ENCODE measurements at regions not wholly inside any gene's neighbourhood (a gene's known extent, or its start where the extent isn't known, plus 50 kb on each side); places are given as distances from the start of the nearest gene placed in this dataset.

- Histone ChIP-seq H3K36me3 (no peaks in the 10 kb centered on the region), H3K9me3 (no peaks in the 10 kb centered on the region), H3K4me1 (peaks cover 0 to 11% (median 0%) of the 10 kb centered on the region in 12 donors), H3K4me3 (no peak overlapping the region), H3K27ac (no peak overlapping the region), H3K27me3 (no peaks in the 10 kb centered on the region)
- ATAC-seq (no peak), DNase-seq (no peak)
- TF ChIP-seq, protein P1, sequence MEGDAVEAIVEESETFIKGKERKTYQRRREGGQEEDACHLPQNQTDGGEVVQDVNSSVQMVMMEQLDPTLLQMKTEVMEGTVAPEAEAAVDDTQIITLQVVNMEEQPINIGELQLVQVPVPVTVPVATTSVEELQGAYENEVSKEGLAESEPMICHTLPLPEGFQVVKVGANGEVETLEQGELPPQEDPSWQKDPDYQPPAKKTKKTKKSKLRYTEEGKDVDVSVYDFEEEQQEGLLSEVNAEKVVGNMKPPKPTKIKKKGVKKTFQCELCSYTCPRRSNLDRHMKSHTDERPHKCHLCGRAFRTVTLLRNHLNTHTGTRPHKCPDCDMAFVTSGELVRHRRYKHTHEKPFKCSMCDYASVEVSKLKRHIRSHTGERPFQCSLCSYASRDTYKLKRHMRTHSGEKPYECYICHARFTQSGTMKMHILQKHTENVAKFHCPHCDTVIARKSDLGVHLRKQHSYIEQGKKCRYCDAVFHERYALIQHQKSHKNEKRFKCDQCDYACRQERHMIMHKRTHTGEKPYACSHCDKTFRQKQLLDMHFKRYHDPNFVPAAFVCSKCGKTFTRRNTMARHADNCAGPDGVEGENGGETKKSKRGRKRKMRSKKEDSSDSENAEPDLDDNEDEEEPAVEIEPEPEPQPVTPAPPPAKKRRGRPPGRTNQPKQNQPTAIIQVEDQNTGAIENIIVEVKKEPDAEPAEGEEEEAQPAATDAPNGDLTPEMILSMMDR (IDR thresholded peaks at IDR 0.05): no peak
- TF ChIP-seq POLR2A (IDR thresholded peaks at IDR 0.05): no peak
- WGBS, 4 donors: 75 to 84% (median 78%) methylated on average over 2 of the region's 2 CpGs
- intact Hi-C loops (cut with DNase I): loop anchor here in 3 of 10 donors (5.0 to 10.0 kb wide), 3 partner anchors 48 to 145 kb away; no protein-coding TSS in a partner anchor
Observed at GRCh38 chr20:11059659-11060058, 385.9 kb upstream of the JAG1 start.

DNA sequence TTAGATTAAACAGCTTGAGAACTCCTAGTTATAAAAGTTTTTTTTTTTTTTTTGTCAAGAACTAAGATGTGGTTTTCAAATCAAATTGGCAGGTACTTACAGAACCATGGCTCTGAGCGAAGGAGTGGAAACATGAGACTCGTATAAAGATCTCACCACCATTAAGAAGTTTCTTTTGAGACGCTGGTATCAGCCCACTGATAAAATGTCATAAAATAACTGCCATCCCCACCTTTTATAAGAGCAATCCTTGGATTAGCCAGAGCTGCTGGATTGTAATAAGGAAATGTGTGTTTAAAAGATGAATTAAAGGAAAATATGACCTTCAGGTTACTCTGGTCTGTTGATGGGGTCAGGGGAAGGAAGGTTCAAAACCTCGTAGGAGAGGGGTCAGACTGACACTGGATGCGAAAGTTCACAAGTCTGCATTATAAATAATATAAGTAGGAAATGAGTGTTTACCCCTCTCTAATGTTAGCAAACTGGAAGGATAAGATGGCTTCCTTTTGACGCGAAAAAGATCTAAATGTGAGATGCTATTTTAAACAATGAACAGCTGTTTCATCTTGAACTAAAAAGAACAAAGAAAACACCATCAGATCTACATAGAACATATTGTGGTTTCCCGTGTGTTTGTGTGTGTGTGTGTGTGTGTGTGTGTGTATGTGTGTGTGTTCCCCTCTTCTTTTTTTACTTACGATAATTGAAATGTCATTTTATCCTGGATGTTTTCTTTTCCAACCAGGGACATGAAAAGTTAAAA is 386.8 kb upstream of the JAG1 start:
- Histone ChIP-seq H3K27ac (no peak overlapping the region), H3K4me3 (no peak overlapping the region), H3K27me3 (no peaks in the 10 kb centered on the region), H3K4me1 (peaks cover 0 to 16% (median 2%) of the 10 kb centered on the region in 12 donors), H3K9me3 (no peaks in the 10 kb centered on the region), H3K36me3 (no peaks in the 10 kb centered on the region)
- DNase-seq (no peak), ATAC-seq (no peak)
- no peak for TF ChIP-seq POLR2A (IDR thresholded peaks at IDR 0.05)
- TF ChIP-seq, protein P1 (IDR thresholded peaks at IDR 0.05): no peak
- 69 to 77% (median 71%) methylated on average over 9 of the region's 9 CpGs for WGBS, 4 donors
- intact Hi-C loops (cut with DNase I): loop anchor here in 2 of 10 donors (5.0 to 10.0 kb wide), 2 partner anchors 47 to 144 kb away; no protein-coding TSS in a partner anchor

DNA sequence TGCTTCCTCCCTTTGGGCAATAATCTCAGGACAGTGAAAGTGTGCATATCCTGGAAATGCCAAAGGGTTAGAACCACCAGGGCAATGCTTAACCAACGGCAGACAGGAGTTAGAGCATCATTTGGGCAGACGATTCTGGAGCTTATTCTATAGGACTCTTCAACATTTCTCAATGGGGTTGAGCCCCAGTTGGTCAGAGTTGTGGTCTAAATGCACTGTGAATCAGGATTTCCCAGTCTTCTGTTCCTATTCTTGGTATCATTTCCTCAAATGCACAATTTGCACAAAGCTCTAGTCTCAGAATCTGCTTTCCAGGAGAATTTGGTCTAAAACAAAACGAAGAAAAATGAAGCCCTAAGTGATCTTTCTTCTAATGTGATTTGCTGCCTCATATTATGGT is 389.6 kb upstream of the JAG1 start:
- H3K36me3 ChIP-seq: no peaks in the 10 kb centered on the region
- H3K27me3 ChIP-seq: no peaks in the 10 kb centered on the region
- ATAC-seq (no peak), DNase-seq (no peak)
- peaks cover 0 to 37% (median 11%) of the 10 kb centered on the region in 12 donors for H3K4me1 ChIP-seq
- H3K4me3 ChIP-seq: no peak overlapping the region
- WGBS, 4 donors: 86 to 93% (median 92%) methylated on average over 3 of the region's 3 CpGs
- no peak for TF ChIP-seq POLR2A (IDR thresholded peaks at IDR 0.05)
- TF ChIP-seq, protein P1 (IDR thresholded peaks at IDR 0.05): no peak
- H3K9me3 ChIP-seq: no peaks in the 10 kb centered on the region
- H3K27ac ChIP-seq: no peak overlapping the region
- intact Hi-C loops (cut with DNase I): loop anchor here in 2 of 10 donors (5.0 to 10.0 kb wide), 2 partner anchors 44 to 141 kb away; no protein-coding TSS in a partner anchor

GRCh38 chr20:11064946-11065345 is 391.1 kb upstream of the JAG1 start:
- WGBS, 4 donors: 48 to 59% (median 53%) methylated on average over 2 of the region's 2 CpGs
- no peaks in the 10 kb centered on the region for H3K36me3 ChIP-seq
- peaks cover 0 to 37% (median 11%) of the 10 kb centered on the region in 12 donors for H3K4me1 ChIP-seq
- no peak for DNase-seq
- H3K27me3 ChIP-seq: no peaks in the 10 kb centered on the region
- intact Hi-C loops (cut with DNase I): loop anchor here in 2 of 10 donors (5.0 to 10.0 kb wide), 3 partner anchors 42 to 140 kb away; no protein-coding TSS in a partner anchor
- H3K9me3 ChIP-seq: no peaks in the 10 kb centered on the region
- TF ChIP-seq, protein P1 (IDR thresholded peaks at IDR 0.05): no peak
- no peak for TF ChIP-seq POLR2A (IDR thresholded peaks at IDR 0.05)
- H3K27ac ChIP-seq: peak overlapping the region in 6 of 12 donors; percentile 26 to 62 (median 54)
- peak; percentile 92 to 95 (median 94) for ATAC-seq
- no peak overlapping the region for H3K4me3 ChIP-seq
